IPS-15b (cell line): ENCODE measurements at regions not wholly inside any gene's neighbourhood (a gene's known extent, or its start where the extent isn't known, plus 50 kb on each side); places are given as distances from the start of the nearest gene placed in this dataset.

Source experiments
- H3K27me3 ChIP-seq: one replicate; pipeline ENCODE4 v1.6.1; 2013; ENCODE audit warnings: low read length; ENCODE audit not compliant: control insufficient read depth, insufficient read depth
- H3K36me3 ChIP-seq: one replicate; pipeline ENCODE4 v1.6.1; 2013; ENCODE audit warnings: low read length; ENCODE audit not compliant: control insufficient read depth, insufficient read depth
- H3K4me1 ChIP-seq: one replicate; pipeline ENCODE4 v1.6.1; 2013; ENCODE audit warnings: mild to moderate bottlenecking, low read length; ENCODE audit not compliant: control insufficient read depth, insufficient read depth
- H3K4me3 ChIP-seq: one replicate; pipeline ENCODE4 v1.5.1; 2013; ENCODE audit warnings: low read depth, low read length
- H3K9ac ChIP-seq: one replicate; pipeline ENCODE4 v1.6.1; 2013; ENCODE audit warnings: low read depth, mild to moderate bottlenecking, low read length
- H3K9me3 ChIP-seq: one replicate; pipeline ENCODE4 v1.6.1; 2013; ENCODE audit warnings: mild to moderate bottlenecking, low read length; ENCODE audit not compliant: control insufficient read depth, insufficient read depth

DNA sequence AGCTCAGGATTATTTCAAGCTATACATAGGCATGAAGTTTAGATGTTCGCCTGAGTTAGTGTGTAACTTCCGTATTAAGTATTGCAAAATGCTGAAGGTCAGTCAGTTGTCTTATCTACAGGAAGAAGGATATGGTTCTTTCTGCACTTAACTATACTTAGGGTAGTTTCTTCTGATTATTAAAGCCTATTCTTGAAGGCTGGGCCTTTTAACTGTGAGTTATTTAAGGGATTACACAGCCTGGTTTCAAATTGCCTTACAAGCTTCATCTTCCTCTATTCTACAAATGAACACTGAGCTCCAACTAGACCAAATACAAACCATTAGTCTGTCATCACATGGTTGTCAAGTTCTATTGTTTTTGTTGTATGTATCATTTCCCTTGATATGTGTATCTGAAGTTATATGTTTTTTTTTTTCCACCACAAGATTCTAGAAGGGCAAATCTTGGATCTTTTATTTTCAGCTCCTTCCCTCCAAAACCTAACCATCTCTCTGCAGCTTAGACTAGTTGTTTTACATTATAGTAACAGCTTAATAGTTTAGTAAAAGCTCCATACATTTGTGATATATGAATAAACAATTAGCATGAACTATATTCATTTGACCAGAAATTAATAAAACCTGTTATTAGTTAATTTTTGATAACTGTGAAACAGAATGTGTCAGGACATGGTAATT, 272.9 kb upstream of the KCNMB2 start:
- no peaks in the 10 kb centered on the region for H3K4me1 ChIP-seq

DNA sequence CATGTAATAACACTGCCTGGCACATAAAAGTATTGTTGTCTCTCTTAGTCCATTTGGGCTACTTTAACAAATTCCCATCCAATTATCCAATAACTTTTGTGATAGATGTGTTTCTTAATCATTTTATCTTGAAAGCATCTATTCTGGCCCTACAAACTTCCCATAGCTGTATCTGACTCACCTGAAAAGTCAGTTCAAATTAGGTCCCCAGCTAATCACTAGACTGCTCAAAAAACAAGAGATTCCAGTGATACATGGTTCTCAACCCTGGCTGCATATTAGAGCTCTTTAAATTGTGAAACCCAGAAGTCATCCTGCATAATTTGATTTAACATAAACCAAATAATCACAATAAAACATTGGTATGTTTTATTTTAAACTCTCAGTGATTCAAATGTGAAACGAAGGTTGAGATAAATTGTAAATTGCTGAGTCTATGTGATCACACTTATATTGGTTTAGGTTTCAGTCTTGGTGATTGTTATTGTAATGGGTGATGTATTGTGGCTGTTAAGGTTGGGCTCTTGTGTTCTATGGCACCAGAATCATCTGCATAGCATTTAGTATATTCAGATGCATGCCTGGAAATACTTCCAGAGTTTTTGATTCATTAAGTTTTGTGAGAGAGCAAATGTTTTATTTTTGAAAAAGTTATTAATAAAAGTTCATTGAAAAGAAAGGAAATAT, 268.9 kb upstream of the KCNMB2 start:
- Histone ChIP-seq H3K36me3 (no peaks in the 10 kb centered on the region), H3K27me3 (no peaks in the 10 kb centered on the region), H3K4me1 (no peaks in the 10 kb centered on the region), H3K9me3 (no peaks in the 10 kb centered on the region), H3K4me3 (no peak overlapping the region), H3K9ac (no peak overlapping the region)

More for the DNA sequence above, 272.9 kb upstream of the KCNMB2 start:
- H3K4me3 ChIP-seq = no peak overlapping the region
- H3K36me3 ChIP-seq = no peaks in the 10 kb centered on the region
- no peaks in the 10 kb centered on the region for H3K27me3 ChIP-seq
- H3K9ac ChIP-seq = no peak overlapping the region
- H3K9me3 ChIP-seq = no peaks in the 10 kb centered on the region

DNA sequence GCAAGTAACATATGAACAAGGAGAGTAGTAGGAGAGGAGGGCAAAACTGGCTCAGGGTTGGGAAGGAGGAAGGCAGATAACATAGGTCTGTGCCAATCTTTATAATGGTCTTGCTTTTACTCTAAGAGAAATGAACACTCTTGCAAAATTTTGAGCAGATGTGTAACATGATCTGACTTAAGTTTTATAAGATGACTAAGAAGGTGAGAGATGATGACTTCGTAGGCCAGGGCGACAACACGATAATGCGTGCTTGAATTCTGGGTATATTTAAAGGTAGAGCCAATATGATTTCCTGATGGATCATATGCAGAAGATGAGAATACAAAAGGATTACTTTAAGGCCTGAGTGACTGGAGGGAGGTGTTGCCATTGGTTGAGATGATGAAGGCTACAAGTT, 265.4 kb upstream of the KCNMB2 start:
- H3K4me3 ChIP-seq = no peak overlapping the region
- no peak overlapping the region for H3K9ac ChIP-seq
- H3K36me3 ChIP-seq = no peaks in the 10 kb centered on the region
- no peaks in the 10 kb centered on the region for H3K27me3 ChIP-seq
- no peaks in the 10 kb centered on the region for H3K9me3 ChIP-seq
- H3K4me1 ChIP-seq = no peaks in the 10 kb centered on the region

DNA sequence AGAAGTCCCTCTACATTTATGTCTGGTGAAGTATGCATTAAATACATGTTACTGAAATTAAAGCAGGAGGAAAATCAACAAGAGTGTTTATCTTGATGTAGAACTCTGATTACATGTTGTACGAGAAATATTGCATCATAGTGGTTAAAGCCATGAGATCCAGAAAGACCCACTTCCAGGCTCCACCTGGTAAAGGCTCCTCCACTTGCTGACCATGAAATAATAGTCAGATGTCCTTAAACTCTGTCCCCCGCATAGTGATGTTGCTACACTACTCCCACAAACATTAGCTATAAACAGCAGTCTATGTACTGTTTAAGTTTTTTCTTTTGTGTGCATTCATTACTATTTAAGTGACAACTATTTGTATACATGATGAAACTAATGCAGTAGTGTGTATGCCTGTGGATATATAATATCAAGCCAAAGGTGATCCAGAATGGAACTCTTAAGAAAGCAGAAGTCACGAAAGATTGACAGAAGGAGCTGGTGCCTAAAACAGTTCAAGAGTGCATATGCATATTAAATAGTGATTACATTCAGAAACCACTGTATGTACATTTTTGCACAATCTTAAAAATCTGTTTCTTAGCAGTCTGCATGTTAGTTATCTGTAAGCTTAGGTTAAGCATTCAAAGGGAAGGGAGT, 264.4 kb upstream of the KCNMB2 start:
- H3K36me3 ChIP-seq = no peaks in the 10 kb centered on the region
- no peaks in the 10 kb centered on the region for H3K9me3 ChIP-seq
- no peaks in the 10 kb centered on the region for H3K27me3 ChIP-seq
- no peak overlapping the region for H3K9ac ChIP-seq
- H3K4me1 ChIP-seq = no peaks in the 10 kb centered on the region
- no peak overlapping the region for H3K4me3 ChIP-seq

DNA sequence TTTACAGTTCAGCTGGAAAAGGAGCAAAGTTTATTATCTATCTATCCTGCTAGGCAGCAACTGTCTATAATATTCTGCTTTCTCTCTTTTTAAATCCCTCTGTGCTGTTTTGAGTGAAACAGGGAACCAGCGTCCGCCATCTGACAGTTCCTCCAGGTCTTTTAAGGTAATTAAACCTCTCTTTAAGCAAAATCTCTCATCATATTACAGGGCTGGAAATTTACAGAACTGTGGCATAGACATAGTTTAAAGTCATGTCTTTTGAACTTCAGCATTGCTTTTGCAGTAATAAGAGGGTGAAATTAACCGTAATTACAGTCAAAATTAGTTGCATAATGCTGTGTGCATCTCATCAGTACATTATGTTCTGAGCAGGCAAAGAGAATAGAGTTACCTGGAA, 263.4 kb upstream of the KCNMB2 start:
- Histone ChIP-seq H3K9me3 (no peaks in the 10 kb centered on the region), H3K36me3 (no peaks in the 10 kb centered on the region), H3K4me1 (no peaks in the 10 kb centered on the region), H3K9ac (no peak overlapping the region), H3K27me3 (no peaks in the 10 kb centered on the region), H3K4me3 (no peak overlapping the region)

DNA sequence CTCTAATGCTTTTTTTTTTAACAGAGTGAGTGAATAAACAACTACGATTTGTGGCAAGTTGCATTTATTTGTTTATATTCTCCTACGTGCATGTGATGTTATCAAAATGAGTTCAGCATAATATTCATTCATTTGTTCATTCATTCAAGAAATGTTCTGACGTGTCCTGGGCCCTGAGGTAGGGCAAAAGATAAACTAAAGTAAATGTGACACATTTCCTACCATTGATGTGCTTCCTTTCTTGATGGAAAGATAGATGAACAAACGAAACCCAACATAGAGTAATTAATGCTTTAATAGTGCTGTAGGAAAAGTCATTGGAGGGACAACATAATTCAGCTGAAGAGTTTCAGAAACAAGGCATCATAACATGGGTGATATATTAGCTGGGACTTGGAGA, 261.5 kb upstream of the KCNMB2 start:
- no peaks in the 10 kb centered on the region for H3K4me1 ChIP-seq
- no peak overlapping the region for H3K9ac ChIP-seq
- H3K9me3 ChIP-seq = no peaks in the 10 kb centered on the region
- H3K27me3 ChIP-seq = no peaks in the 10 kb centered on the region
- H3K4me3 ChIP-seq = no peak overlapping the region
- H3K36me3 ChIP-seq = no peaks in the 10 kb centered on the region

DNA sequence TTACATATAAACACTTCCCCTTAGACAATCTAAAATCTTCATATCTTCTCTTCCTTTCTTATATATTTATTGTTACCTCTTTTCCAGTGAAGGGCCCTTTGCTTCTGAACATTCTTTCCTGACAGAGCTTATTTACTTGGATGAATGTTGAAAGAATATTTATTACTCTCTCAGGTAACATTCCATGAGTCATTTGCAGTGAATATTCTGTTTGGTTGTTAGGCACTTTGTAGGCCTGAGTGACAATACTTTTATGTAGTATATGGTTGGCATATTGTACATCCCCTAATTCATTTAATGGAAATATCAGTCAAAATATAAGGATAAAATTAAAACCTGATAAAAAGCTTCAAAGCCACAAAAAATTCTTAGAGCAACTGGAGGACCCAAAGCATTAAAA, 260.9 kb upstream of the KCNMB2 start:
- Histone ChIP-seq H3K36me3 (no peaks in the 10 kb centered on the region), H3K4me3 (no peak overlapping the region), H3K9me3 (no peaks in the 10 kb centered on the region)

DNA sequence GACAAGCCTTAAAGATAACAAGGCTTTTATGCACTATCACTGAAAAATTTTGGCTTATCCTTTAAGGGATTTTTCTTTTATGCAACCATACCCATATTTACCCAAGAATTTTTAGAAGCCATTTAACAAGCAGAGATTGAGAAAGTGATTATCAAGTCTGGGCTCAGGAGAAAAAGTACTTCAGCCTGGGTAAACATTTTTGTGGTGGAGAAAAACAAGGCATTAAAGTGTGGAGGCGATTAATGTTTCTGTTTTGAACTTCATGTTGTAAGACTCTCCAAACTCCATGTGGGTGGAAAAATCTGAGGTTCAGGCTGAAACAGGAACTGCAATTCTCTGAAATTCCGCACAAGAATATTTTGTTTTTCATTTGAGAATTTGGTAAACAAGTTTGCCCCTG, 260.4 kb upstream of the KCNMB2 start:
- Histone ChIP-seq H3K27me3 (no peaks in the 10 kb centered on the region), H3K9ac (no peak overlapping the region), H3K36me3 (no peaks in the 10 kb centered on the region), H3K4me3 (no peak overlapping the region), H3K9me3 (no peaks in the 10 kb centered on the region), H3K4me1 (no peaks in the 10 kb centered on the region)

More for the DNA sequence above, 260.9 kb upstream of the KCNMB2 start:
- Histone ChIP-seq H3K9ac (no peak overlapping the region), H3K4me1 (no peaks in the 10 kb centered on the region), H3K27me3 (no peaks in the 10 kb centered on the region)

DNA sequence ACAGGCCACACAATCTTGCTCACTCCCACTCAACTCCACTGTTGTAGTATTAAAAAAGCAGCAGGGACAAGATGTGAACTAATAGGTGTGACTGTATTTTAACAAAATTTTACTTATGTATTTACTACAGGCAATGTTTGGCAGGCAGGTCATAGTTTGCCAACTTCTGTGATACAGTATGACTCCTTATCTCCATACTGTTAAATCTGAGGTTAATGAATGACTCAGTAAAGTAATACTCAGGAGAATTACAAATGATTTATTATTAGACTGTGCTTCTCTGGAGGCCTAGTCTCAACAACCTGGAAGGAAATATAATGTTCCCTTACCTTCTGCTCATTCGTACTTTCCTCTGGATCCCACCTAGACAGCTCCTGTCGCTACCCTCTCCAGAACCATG, 258.6 kb upstream of the KCNMB2 start:
- Histone ChIP-seq H3K9me3 (no peaks in the 10 kb centered on the region), H3K9ac (no peak overlapping the region), H3K36me3 (no peaks in the 10 kb centered on the region), H3K27me3 (no peaks in the 10 kb centered on the region), H3K4me1 (no peaks in the 10 kb centered on the region), H3K4me3 (no peak overlapping the region)

DNA sequence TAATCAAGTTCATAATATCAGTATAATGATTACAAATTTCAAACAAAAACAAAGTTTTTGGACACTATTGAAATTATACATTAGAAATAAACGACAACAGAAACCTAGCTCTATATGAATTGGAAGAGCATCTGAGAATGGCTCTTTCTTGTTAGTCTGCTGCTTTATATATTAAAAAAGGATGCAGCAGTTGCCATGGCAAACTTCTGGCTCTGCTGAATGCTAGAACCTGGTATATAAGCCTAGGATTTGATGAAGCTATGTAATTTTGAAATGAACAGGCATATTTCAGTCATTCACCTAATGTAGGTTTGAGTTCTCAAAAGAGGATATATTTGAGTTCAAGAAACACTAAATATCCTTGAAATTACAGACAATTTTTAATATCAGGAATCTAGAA, 252.7 kb upstream of the KCNMB2 start:
- Histone ChIP-seq H3K9me3 (no peaks in the 10 kb centered on the region), H3K36me3 (peaks cover 3% of the 10 kb centered on the region), H3K4me3 (no peak overlapping the region)

DNA sequence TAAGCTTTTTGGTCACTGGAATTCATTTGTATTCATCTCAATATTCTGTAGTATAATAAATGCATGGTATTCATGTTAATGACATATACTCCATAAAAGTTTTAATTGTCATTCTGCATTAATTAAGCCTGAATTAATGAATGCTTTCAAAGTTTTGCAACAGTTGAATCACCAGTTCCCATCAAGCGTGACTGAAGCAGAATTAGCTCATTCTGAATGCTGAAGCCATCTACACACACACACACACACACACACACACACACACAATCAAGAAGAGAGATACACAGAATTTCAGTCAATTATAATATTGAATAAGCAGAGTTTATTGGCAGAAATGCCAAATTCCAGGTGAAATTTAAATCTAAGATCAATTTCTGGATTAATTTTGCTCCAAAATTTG, 252.1 kb upstream of the KCNMB2 start:
- Histone ChIP-seq H3K27me3 (no peaks in the 10 kb centered on the region), H3K4me3 (no peak overlapping the region), H3K9me3 (no peaks in the 10 kb centered on the region), H3K9ac (no peak overlapping the region), H3K4me1 (no peaks in the 10 kb centered on the region), H3K36me3 (peaks cover 3% of the 10 kb centered on the region)

More for the DNA sequence above, 252.7 kb upstream of the KCNMB2 start:
- no peaks in the 10 kb centered on the region for H3K27me3 ChIP-seq
- H3K4me1 ChIP-seq = no peaks in the 10 kb centered on the region
- H3K9ac ChIP-seq = no peak overlapping the region

DNA sequence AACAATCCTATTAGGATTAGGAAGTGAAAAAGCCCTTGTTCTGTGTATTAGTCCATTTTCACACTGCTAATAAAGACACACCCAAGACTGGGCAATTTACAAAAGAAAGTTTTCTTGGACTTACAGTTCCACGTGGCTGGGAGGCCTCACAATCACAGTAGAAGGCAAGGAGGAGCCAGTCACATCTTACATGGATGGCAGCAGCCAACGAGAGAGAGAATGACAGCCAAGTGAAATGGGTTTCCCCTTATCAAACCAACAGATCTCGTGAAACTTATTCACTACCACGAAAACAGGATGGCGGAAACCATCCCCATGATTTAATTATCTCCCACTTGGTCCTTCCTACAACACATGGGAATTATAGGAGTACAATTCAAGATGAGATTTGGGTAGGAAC, 248.2 kb upstream of the KCNMB2 start:
- Histone ChIP-seq H3K27me3 (no peaks in the 10 kb centered on the region), H3K4me3 (no peak overlapping the region), H3K36me3 (peaks cover 3% of the 10 kb centered on the region), H3K9me3 (no peaks in the 10 kb centered on the region), H3K4me1 (no peaks in the 10 kb centered on the region), H3K9ac (no peak overlapping the region)
